ENCODE measurements at regions not wholly inside any gene's neighbourhood (a gene's known extent, or its start where the extent isn't known, plus 50 kb on each side); places are given as distances from the start of the nearest gene placed in this dataset.

DNA sequence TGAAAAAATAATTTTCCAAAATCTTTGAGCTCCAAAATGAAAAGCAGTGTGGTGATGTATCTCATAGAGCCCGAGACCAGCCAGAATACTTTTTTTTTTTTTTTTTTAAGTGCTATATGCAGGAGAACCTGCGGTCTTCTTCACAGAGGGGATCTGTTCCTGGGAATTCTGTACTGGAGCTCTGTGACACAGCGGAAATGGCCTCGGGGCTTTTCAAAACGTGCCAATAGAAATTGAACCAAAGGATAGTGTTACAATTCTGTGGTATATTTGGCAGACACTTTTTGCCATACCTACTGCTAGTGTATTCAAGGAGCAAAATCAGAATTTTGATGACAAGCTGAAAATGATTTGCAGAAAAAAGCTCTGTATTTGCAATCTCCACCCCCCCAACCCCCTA, 1429.3 kb upstream of the LRRTM3 start:
- TF ChIP-seq YY1 (IDR thresholded peaks at IDR 0.05; ENCODE audit: insufficient read depth, insufficient read length) (no peak), ZNF274 (IDR thresholded peaks at IDR 0.05; ENCODE audit: low read depth, low read length) (no peak)

All from NT2/D1 (cell line).